ENCODE measurements at regions not wholly inside any gene's neighbourhood (a gene's known extent, or its start where the extent isn't known, plus 50 kb on each side); places are given as distances from the start of the nearest gene placed in this dataset.

DNA sequence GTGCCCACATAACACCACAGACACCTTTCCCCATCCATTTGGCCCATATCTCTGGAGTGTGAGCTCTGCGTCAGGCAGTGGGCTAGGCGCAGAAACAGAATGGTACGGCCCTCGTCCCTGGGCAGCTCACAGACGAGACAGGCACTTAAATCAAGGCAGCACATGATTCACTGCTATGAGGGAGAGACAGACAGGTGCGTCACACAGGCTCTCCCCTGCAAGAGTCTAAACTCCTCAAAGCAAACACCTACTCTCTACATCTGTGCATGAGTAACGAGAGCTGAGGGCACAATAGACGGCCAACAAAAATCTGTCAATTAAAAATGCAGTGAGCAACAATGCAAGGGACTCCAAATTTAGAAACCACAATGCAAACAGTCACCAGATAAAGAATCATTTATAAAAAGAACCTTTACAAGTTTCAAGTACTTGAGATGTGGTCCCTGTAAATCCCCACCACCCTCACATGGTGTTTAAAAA, 348.9 kb downstream of the UQCRFS1 start:
- ChIA-PET POLR2A (no interaction called here), CTCF (interaction anchor here (0.6 kb wide), 1 partner anchor 15 kb away, joined by 3 read pairs; no protein-coding TSS in a partner anchor)
- DNase-seq (ENCODE audit: extremely low spot score) = no peak
- TF ChIP-seq, protein P1, sequence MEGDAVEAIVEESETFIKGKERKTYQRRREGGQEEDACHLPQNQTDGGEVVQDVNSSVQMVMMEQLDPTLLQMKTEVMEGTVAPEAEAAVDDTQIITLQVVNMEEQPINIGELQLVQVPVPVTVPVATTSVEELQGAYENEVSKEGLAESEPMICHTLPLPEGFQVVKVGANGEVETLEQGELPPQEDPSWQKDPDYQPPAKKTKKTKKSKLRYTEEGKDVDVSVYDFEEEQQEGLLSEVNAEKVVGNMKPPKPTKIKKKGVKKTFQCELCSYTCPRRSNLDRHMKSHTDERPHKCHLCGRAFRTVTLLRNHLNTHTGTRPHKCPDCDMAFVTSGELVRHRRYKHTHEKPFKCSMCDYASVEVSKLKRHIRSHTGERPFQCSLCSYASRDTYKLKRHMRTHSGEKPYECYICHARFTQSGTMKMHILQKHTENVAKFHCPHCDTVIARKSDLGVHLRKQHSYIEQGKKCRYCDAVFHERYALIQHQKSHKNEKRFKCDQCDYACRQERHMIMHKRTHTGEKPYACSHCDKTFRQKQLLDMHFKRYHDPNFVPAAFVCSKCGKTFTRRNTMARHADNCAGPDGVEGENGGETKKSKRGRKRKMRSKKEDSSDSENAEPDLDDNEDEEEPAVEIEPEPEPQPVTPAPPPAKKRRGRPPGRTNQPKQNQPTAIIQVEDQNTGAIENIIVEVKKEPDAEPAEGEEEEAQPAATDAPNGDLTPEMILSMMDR (IDR thresholded peaks at IDR 0.05; ENCODE audit: control extremely low read depth, extremely low read depth, low read depth, missing control alignments) = no peak

DNA sequence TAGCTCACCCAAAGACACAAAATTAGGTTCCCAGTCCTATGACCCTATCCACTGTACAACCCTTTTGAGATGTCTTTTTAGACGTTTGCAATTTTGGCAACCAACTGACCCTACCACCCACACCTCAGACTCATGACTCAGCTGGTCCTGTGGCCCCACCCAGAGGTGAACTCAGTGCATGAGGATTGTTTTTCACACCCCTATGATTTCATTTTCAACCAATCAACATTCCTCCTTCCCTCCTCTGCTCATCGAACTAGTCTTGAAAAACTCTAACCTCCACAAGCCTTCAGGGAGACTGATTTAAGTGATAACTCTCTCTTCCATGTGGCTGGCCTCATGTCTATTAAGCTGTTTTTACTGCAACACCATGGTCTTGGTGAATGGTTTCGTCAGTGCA, 350.7 kb downstream of the UQCRFS1 start:
- ChIA-PET POLR2A (interaction anchor here (0.6 kb wide), 1 partner anchor 10 kb away, joined by 5 read pairs; no protein-coding TSS in a partner anchor), CTCF (interaction anchor here (0.9 to 1.4 kb wide), 3 partner anchors 11 to 17 kb away, joined by 3 read pairs; no protein-coding TSS in a partner anchor)
- DNase-seq (ENCODE audit: extremely low spot score) = no peak
- TF ChIP-seq, protein P1 (IDR thresholded peaks at IDR 0.05; ENCODE audit: control extremely low read depth, extremely low read depth, low read depth, missing control alignments) = no peak

GRCh38 chr19:28859811-28860210, 353.1 kb downstream of the UQCRFS1 start:
- DNase-seq (ENCODE audit: extremely low spot score) = no peak
- ChIA-PET CTCF (no interaction called here), POLR2A (no interaction called here)
- TF ChIP-seq, protein P1 (IDR thresholded peaks at IDR 0.05; ENCODE audit: control extremely low read depth, extremely low read depth, low read depth, missing control alignments) = no peak

DNA sequence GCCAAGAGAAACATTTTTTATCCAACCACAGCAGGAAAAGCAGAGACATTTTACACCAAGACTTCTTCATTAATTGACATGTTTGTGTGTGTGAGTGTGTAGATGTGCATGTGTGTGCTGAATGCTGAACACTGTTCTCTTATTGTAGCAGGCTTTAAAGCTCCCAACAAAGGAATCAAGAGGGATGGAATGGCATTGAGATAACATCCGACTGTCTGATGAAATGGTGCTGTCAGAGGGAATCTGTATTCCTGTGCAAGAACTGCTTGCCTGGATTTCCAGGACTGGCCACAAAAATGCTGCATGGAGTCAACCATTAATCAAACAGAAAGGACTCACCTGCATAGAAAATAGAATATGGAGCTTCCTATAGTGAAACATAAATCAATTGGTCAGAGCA, 354.0 kb downstream of the UQCRFS1 start:
- ChIA-PET POLR2A (no interaction called here), CTCF (no interaction called here)
- no peak for DNase-seq (ENCODE audit: extremely low spot score)
- TF ChIP-seq, protein P1 (IDR thresholded peaks at IDR 0.05; ENCODE audit: control extremely low read depth, extremely low read depth, low read depth, missing control alignments) = no peak

- ChIA-PET CTCF (no interaction called here), POLR2A (no interaction called here)
- TF ChIP-seq, protein P1 (IDR thresholded peaks at IDR 0.05; ENCODE audit: control extremely low read depth, extremely low read depth, low read depth, missing control alignments) = no peak
- no peak for DNase-seq (ENCODE audit: extremely low spot score)
These were observed 355.0 kb downstream of the UQCRFS1 start for GRCh38 chr19:28857967-28858366.

- ChIA-PET CTCF (interaction anchor here (1.4 to 1.6 kb wide), 2 partner anchors 12 to 24 kb away, joined by 3 read pairs; no protein-coding TSS in a partner anchor), POLR2A (no interaction called here)
- DNase-seq (ENCODE audit: extremely low spot score) = no peak
- TF ChIP-seq, protein P1 (IDR thresholded peaks at IDR 0.05; ENCODE audit: control extremely low read depth, extremely low read depth, low read depth, missing control alignments) = no peak
These were observed 357.7 kb downstream of the UQCRFS1 start for GRCh38 chr19:28855216-28855615.
